Activated CD4-positive, CD25-positive, alpha-beta regulatory T cell treated with anti-CD3 and anti-CD28 coated beads, Interleukin-2, amount 50 U/mL, for 72 hours (primary cell): ENCODE measurements at regions not wholly inside any gene's neighbourhood (a gene's known extent, or its start where the extent isn't known, plus 50 kb on each side); places are given as distances from the start of the nearest gene placed in this dataset.
"Not testable (repeated sequence)": the region's sequence is repeated elsewhere in the genome, so short reads cannot be mapped to it uniquely, and the experiment has no call there.

ENCODE experiments used
- DNase-seq: peaks from one replicate; pipeline ENCODE4 v3.0.0; 2021

DNA sequence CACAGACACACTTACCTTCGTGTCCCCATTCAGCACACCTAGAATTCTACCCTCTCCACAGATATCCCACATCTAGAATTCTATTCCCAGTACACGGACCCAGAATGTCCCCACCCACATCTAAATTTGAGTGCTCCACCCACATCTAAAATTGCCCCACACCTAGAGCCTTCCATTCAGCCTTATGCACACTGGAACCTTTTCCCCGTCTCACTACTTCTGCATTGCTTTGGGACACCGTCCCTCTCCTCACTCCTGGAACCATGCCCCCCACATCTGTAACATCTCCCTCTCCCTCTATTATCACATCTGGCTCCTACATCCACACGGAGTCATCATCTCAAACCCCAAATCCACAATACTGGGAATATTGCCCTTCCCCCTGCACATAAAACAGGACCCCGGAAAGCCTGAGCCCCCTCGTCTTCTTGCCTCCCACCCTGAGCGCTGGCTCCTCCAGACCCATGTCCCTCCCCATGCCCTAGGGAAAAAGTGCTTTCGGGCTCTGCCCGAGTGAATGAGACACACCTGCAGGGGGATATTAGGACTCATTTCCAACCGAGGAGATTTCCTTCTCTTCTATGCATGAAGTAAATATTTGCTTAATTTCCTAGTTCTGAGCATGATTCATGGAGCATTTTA, 125.8 kb upstream of the UNC5B start:
- no peak for DNase-seq

DNA sequence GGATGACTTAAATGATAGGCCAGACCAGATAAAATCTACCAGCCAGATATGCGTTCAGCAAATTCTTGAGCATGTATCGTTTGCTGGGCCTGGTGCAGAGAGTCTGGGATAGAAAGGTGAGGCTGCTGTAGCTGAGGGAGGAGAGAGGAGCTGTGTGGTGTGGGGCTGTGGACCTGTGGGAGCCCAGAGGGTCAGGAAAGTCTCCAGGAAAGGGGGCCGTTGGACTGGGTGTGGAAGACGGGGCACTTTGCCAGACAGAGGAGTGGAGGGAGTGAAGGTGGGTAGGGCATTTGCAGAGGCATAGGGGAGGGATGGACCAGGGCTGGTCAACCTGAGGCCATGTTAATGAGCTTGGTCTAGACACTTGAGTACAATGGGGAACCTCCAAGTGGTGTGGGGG, 124.7 kb upstream of the UNC5B start:
- peak; percentile 9 for DNase-seq

DNA sequence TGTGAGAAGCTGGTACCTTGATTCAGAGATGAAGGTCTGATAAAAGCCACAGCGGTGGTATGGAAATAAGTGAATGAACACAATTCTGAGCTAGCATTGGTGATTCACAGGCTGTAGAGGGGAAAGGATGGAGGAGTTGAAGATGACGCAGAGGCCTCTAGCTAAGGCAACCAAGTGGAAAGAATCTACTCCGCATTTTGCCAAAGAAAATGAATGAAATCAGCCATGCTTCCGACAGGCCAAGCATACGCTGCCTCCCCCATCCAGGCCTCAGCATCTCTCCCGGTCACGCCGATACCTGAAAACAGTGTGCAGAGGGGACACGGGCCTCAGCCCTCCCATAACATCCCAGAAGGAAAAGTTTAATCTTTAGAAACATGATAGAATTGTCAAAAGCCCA, 124.3 kb upstream of the UNC5B start:
- DNase-seq: peak; percentile 5

DNA sequence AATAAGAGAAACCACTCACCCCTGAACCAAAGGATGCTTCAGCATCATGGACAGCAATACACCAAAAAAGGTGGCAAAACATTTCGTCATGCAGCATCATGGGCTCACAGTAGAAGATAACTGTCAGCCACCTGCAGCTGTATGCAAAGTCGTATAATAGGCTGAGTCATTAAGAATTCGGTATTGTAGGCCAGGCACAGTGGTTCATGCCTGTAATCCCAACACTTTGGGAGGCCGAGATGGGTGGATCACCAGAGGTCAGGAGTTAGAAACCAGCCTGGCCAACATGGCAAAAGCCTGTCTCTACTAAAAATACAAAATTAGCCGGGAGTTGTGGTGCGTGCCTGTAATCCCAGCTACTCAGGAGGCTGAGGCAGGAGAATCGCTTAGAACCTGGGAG, 123.8 kb upstream of the UNC5B start:
- DNase-seq: not testable (repeated sequence)

DNA sequence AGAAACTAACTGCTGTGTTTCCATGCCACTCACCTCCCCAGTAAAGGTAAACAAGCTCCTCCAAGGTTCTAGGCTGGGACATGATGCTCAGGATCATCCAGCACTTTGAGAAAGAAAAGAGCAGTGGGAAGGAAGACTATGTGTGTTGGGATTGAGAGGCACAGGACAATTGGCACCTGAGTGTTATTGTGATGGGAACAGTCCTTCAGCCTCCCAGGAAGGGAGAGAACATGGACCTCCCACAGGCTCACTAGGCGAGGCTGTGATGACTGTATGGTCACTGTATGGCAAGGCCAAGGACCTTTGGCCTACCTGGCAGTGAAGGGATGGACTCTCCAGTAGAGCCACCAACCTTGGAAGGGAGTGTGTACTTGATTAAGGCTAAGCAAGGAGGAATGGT, 123.2 kb upstream of the UNC5B start:
- peak; percentile 13 for DNase-seq

DNA sequence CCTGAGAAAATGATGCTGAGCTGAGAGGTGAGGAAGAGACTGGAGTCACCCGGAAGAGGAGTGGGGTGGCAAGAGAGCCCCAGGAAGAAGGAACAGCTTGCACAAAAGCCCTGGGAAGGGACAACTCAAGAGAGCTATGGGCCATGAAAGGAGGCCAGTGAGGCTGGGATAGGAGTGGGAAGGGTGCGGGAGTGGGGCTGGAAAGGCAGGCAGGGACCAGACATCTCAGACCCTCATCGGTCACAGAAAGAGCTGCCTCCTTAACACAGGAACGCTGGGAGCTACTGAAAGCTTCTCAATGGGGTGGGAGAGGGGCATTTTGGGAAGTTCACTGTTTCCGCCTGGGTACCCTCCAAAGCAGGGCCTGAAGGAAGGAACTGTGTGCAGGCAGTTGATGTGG, 122.0 kb upstream of the UNC5B start:
- DNase-seq: peak; percentile 6

DNA sequence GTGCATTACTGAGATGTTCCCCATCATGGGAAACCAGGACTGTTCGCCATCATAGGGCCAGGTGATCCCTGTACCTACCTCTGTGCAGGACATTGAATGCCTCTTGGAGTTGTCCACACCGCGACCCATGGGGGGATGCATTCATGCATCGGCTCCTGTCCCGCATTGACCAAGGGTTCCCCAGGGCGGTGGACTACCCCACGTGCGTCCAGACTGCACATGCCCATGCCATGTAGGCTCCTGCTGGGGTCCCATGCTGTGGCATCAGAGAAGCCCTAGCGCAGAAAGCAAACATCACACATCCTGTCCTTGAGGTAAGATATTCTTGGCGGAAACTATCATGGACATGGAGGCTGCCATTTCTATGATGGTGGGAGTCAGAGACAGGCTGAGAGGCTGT, 121.6 kb upstream of the UNC5B start:
- peak; percentile 25 for DNase-seq

DNA sequence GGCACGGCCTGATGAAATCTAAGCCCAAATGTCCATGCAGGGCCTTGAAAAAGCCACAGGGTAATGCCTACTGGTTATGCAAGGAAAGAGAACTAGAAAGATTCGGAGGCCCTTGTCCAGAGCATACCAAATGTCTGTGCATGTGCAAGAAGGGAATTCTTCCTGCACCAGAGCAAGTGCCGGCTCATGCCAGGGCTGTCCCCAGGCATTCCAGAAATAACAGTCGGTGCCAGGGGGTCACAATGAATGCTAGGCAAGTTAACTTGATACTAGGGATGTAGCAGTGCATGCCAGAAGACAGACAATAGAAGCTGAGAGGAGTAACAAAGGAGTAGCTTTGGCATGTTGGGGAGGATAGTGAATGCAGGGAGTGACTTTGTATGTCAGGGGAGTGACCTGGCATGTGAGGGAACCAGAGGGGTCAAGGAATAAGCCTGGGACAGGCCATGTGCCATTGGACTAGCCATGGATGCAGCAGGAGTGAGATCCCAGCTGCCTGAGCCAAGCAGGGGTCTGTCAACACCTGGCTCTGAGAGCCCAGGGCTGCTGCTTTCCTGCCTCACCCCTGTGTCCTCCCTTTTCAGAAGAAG, 119.5 kb upstream of the UNC5B start:
- DNase-seq: peak; percentile 8

DNA sequence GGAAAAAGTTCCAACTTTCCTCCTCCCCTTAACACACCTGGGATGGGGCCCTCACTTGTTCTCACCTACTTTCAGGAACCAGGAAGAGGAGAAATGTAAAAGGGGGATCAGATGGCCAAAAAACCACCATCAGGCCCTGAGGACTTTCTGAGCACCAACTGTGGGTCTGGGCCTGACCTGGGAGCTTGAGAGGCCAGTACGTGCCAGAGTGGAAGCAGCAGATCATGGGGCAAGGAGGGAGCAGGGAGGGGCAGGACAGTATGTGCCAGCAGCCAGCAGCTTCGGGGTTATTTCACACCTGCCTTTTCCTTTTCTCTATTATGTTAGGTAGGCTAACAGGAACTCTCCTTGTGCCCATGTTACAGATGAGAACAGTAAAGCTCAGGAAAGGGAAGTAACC, 118.8 kb upstream of the UNC5B start:
- DNase-seq: no peak

DNA sequence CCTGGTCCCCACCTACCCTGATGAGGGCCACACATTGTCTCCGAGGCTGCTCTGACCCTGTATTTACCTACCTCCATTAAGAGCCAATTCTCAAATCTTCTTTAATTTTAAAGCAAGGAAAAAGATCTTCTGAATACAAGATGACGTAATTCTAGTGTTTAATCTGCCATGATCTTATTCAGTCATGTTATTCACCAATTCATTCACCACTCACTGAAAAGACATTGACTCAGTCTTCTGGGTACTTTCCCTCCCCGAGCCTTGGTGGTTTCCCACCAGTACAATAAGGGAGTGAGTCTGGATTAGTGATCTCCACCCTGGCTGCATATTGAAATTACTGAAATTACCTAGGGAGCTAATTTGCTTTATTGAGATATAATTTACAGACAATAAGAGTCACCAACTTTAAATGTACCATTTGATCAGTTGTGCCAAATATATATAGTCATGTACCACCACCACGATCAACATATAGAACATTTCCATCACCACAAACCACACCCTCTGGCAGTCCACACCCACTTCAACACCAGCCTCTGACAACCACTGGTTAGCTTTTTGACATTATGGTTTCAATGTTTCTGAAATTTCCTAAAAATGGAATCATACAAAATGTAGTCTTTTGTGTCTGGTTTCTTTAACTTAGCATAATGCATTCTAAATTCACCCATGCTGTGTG, 117.5 kb upstream of the UNC5B start:
- no peak for DNase-seq

DNA sequence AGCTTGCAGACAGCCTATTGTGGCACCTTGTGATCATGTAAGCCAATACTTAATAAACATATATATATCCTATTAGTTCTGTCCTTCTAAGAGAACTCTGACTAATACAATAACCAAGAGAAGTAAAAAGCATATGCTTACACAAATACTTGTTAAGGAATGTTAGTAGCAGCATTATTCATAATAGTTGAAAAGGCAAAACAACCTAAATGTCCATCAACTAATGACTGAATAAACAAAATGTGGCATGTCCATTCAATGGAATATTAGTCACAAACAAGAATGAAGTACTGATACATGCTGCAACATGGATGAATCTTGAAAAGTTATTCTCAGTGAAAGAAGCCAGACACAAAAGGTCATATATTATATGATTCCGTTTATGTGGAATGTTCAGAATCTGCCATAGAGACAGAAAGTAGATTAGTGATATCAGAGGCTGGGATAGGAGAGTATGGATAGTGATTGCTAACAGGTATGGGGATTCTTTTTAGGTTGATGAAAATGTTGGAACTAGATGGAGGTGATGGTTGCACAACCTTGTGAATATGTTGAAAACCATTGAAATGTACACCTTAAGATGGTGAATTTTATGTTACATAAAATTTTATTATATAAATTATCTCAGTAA, 112.5 kb upstream of the UNC5B start:
- DNase-seq: no peak

DNA sequence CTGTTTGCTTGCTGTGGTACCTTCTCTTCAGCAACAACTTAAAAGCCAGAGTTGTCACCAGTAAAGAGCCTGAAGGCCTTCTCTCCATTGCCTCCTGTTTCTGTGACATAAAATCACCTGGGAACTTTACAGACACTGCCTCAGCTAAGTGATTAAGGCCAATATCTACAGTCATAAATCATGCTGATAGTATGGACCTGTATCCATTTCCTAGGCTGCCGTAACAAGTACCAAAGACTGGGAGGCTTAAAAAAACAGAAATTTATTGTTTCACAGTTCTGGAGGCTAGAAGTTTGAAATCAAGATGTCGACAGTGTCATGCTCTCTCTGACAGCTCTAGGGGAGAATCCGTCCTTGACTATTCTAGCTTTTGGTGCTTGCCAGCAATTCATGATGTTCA, 108.4 kb upstream of the UNC5B start:
- DNase-seq: no peak

DNA sequence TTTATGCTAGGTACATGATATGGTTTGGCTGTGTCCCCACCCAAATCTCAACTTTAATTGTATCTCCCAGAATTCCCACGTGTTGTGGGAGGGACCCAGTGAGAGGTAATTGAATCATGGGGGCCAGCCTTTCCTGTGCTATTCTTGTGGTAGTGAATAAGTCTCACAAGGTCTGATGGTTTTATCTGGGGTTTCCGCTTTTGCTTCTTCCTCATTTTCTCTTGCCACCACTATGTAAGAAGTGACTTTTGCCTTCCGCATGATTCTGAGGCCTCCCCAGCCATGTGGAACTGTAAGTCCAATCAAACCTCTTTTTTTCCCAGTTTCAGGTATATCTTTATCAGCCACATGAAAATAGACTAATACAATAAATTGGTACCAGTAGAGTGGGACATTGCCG, 106.2 kb upstream of the UNC5B start:
- DNase-seq: not testable (repeated sequence)

DNA sequence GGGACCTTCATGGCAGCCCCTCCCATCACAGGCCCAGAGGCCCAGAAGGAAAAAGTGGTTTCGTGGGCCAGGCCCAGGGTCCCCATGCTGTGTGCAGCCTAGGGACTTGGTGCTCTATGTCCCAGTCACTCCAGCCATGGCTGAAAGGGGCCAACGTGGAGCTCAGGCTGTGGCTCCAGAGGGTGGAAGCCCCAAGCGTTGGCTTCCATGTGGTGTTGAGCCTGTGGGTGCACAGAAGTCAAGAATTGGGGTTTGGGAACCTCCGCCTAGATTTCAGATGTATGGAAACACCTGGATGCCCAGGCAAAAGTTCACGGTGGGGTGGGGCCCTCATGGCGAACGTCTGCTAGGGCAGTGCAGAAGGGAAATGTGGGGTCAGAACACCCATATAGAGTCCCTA, 105.3 kb upstream of the UNC5B start:
- not testable (repeated sequence) for DNase-seq

DNA sequence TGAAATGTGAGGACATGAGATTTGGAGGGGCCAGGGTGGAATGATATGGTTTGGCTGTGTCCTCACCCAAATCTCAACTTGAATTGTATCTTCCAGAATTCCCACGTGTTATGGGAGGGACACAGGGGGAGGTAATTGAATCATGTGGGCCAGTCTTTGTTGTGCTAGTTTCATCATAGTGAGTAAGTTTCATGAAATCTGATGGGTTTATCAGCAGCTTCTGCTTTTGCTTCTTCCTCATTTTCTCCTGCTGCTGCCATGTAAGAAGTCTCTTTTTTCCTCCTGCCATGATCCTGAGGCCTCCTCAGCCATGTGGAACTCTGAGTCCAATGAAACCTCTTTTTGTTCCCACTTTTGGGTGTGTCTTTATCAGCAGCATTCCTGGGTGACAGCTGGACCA, 104.3 kb upstream of the UNC5B start:
- not testable (repeated sequence) for DNase-seq

DNA sequence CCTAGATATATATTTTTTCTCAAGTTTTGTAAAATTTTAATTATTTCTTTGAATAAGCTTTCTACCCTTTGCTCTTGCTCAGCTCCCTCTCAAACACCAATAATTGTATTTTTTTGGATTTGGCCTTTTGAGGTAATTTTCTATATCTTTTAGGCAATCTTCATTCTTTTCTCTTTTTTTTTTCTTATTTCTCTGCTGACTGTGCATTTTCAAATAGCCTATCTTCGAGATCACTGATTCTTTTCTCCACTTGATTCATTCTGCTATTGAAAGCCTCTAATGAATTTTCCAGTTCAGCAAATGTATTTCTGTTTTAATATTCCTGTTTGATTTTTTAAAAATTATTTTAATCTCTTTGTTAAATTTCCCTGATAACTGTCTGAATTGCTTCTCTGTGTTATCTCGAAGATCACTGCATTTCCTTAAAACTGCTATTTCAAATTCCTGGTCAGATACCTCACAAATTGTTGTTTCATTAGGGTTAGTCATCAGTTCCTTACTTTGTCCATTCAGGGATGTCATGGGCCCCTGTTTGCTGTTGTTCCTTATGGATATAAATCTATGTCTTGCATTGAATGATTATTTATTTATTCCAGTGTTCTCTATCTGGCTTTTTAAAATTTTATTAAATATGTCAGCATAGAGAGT, 100.1 kb upstream of the UNC5B start:
- no peak for DNase-seq

DNA sequence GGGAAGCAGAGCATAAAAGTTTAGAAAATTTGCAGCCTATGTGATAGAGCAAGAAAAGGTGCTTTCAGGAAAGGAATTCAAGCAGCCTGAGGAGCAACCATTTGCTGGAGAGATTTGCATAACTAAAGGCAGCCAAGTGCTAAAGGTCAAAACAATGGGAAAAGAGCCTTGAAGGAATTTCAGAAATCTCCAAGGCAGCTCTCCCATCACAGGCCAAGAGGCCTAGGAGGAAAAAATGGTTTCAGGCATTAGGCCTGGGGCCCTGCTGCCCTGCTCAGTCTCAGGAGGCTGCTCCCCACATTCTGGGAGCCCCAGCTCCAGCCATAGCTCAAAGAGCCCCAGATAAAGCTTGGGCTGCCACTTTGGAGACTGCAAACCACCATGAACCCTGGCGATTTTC, 95.9 kb upstream of the UNC5B start:
- no peak for DNase-seq

DNA sequence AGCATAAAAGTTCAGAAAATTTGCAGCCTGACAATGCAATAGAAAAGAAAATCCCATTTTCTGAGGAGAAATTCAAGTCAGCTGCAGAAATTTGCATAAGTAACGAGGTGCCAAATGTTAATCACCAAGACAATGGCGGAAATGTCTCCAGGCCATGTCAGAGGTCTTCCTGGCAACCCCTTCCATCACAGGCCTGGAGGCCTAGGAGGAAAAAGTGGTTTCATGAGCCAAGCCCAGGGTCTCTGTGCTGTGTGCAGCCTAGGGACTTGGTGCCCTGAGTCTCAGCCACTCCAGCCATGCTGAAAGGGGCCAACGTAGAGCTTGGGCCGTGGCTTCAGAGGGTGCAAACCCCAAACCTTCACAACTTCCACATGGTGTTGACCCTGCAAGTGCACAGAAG, 94.8 kb upstream of the UNC5B start:
- not testable (repeated sequence) for DNase-seq

DNA sequence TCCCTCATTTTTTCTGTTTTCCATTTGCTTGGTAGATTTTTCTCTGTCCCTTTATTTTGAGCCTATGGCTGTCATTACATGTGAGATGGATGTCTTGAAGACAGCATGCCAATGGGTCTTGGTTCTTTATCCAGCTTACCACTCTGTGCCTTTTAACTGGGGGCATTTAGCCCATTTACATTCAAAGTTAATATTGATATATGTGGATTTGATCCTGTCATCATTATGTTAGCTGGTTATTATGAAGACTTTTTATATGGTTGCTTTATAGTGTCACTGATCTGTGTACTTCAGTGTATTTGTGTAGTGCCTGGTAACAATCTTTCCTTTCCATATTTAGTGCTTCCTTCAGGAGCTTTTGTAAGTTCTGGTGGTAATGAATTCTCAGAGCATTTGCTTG, 89.3 kb upstream of the UNC5B start:
- DNase-seq: no peak

DNA sequence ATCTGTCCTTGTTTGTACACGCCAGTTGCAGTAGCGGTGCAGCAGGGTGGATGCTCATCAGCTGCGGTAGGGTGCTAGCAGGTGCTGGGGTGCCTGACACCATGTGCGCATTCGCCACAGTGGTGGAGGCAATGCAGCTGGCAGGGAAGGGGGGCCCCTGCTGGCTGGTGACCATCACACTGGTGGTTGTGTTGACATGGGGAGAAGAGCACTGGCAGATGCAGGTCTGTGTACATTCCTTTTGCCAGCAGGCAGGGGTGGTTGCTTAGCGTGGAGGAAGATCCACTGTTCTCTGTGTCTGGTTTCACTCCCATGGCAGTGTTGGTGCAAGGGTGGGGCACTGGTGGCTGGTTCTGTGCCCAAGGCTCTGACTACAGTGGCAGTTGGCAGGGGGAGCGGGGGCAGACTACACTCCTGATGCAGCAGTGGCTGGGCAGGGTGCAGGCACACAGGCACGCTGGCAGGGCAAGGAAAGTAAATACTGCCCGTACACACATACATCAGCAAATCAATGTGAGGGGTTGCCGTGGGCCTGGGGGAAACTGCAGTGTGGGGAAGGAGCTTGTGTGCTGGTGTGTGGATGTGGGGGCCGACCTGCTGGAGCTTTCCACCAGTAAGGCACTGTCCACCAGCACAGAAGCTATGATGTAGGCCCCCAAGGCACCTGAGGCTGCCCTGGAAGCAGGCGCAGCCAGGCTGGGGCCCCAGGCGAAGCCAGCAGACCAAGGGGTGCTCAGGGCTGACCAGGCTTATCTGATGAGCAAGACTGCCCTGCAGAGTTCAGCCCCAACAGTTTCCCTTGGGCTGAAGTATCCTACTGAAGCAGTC, 87.2 kb upstream of the UNC5B start:
- DNase-seq: no peak

DNA sequence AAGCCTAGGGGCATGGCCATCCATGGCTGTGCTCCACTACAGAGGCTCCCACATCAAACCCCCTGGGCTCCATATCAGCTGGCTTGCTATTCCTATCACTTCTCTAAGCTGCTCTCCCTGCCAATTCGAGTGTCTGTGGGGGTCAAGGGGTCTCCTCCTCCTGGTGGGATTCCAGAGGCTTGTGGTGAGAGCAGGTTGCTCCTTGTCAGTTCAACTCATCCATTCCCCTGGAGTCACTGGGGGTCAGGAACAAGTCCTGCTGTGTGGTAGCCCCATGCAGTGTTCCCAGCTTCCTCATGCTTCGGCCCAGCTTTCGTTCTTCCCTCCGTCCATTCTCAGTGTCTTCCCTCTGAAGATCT, 86.6 kb upstream of the UNC5B start:
- DNase-seq: no peak

DNA sequence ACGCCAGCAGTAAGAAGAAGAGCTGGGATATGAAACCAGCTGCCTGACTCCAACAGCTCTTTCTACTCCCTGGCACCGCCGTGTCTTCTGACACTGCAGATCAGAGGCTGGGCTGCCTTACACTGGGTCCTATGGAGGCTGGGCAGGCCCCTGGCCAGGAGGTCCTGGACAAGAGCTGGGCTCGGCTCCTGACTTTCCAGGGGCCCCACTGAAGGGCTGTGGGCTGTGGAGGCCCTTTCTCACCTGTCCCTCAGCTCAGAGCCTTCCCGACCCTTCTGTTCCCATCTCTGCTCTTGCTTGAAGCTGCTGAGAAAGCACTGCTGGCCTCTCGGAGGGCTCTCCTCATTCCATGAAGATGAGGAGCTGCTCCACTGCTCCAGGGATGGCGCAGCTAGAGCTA, 85.9 kb upstream of the UNC5B start:
- no peak for DNase-seq

DNA sequence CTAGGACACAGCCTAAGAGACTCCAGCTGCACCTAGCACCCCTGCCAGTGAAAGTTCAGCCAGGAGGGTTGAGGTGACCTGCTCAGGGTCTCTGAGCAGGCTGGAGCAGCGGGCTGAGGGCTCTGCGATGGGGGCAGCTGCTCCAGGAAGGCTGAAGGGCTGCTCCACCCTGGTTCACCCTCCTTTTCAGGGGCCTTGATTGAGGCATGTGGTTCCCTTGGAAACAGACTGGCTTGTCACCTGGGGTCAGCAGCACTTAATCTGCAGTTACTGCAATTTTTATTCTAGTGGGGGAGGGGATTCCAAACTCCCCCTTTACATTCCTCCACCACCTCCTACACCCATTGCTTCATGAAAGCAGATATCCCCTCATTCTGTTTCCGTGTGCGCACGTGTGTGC, 85.3 kb upstream of the UNC5B start:
- DNase-seq: no peak
